HFFc6 (cell line): ENCODE measurements at regions not wholly inside any gene's neighbourhood (a gene's known extent, or its start where the extent isn't known, plus 50 kb on each side); places are given as distances from the start of the nearest gene placed in this dataset.
A peak's percentile ranks its signal among the peaks of the same experiment; 100 is the strongest.

Source experiments
- DNase-seq: peaks from one replicate; pipeline ENCODE4 v3.0.0-alpha.2; 2018
- H3K27ac Mint-ChIP-seq: 2 replicates; pipeline ENCODE4 v1.8.0; 2020; ENCODE audit warnings: mild to moderate bottlenecking, mixed read lengths
- H3K27me3 Mint-ChIP-seq: 2 replicates; pipeline ENCODE4 v1.8.0; 2021; ENCODE audit warnings: mild to moderate bottlenecking, moderate library complexity, mixed read lengths; ENCODE audit not compliant: insufficient read depth
- H3K36me3 Mint-ChIP-seq: 2 replicates; pipeline ENCODE4 v1.8.0; 2021; ENCODE audit warnings: low read depth, mixed read lengths
- H3K4me1 Mint-ChIP-seq: 2 replicates; pipeline ENCODE4 v1.8.0; 2020; ENCODE audit warnings: low read depth, mixed read lengths
- H3K4me3 Mint-ChIP-seq: 2 replicates; pipeline ENCODE4 v1.8.0; 2020; ENCODE audit warnings: mild to moderate bottlenecking, moderate library complexity, mixed read lengths
- H3K9me3 Mint-ChIP-seq: 2 replicates; pipeline ENCODE4 v1.8.0; 2020; ENCODE audit warnings: mild to moderate bottlenecking, mixed read lengths
- CTCF ChIP-seq: fragments of 200-600 bp; sonication (generic); IDR thresholded peaks from 2 replicates; pipeline ENCODE4 v1.5.0; 2021; ENCODE audit warnings: antibody characterized with exemption, mild to moderate bottlenecking

GRCh38 chrX:8914681-8915080 is 113.5 kb upstream of the FAM9A start:
- H3K27me3 Mint-ChIP-seq, result peaks cover 9% of the 10 kb centered on the region
- H3K27ac Mint-ChIP-seq, result no peak overlapping the region
- no peaks in the 10 kb centered on the region for H3K9me3 Mint-ChIP-seq
- TF ChIP-seq CTCF, result no peak
- no peak for DNase-seq
- H3K4me3 Mint-ChIP-seq, result no peak overlapping the region
- H3K4me1 Mint-ChIP-seq, result no peaks in the 10 kb centered on the region
- no peaks in the 10 kb centered on the region for H3K36me3 Mint-ChIP-seq

GRCh38 chrX:8913655-8914409 is 112.6 kb upstream of the FAM9A start:
- peaks cover 6% of the 10 kb centered on the region for H3K27me3 Mint-ChIP-seq
- H3K27ac Mint-ChIP-seq, result no peak overlapping the region
- no peak for TF ChIP-seq CTCF
- peak; percentile 1 for DNase-seq
- H3K4me3 Mint-ChIP-seq, result no peak overlapping the region
- no peaks in the 10 kb centered on the region for H3K36me3 Mint-ChIP-seq
- no peaks in the 10 kb centered on the region for H3K9me3 Mint-ChIP-seq
- no peaks in the 10 kb centered on the region for H3K4me1 Mint-ChIP-seq

DNA sequence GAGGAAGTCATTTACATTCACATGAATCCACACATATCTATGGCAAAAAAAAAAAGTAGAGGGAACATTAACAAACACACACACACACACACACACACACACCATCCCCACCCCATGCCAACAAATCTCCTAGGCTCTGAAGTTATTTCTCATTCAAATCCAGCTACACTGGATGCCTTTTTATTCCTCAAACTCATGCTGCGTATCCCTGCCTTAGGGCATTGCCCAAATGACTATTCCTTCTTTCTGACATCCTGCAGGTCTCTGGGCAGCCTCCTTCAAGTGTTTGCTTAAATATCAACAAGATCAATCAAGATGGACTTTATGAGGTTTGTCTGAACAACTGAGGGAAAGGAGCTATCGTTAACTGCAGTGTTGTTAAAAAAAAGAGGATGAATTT is 106.5 kb upstream of the FAM9A start:
- no peak overlapping the region for H3K27ac Mint-ChIP-seq
- no peak overlapping the region for H3K4me3 Mint-ChIP-seq
- H3K27me3 Mint-ChIP-seq, result peaks cover 26% of the 10 kb centered on the region
- no peaks in the 10 kb centered on the region for H3K36me3 Mint-ChIP-seq
- no peak for TF ChIP-seq CTCF
- no peaks in the 10 kb centered on the region for H3K9me3 Mint-ChIP-seq
- DNase-seq, result no peak
- no peaks in the 10 kb centered on the region for H3K4me1 Mint-ChIP-seq

GRCh38 chrX:8906299-8906938 is 105.2 kb upstream of the FAM9A start:
- Mint-ChIP-seq H3K27ac (no peak overlapping the region), H3K4me3 (no peak overlapping the region), H3K27me3 (peaks cover 26% of the 10 kb centered on the region), H3K36me3 (no peaks in the 10 kb centered on the region), H3K4me1 (no peaks in the 10 kb centered on the region), H3K9me3 (no peaks in the 10 kb centered on the region)
- TF ChIP-seq CTCF, result no peak
- no peak for DNase-seq

- no peak for TF ChIP-seq CTCF
- Mint-ChIP-seq H3K27ac (no peak overlapping the region), H3K27me3 (peaks cover 9% of the 10 kb centered on the region), H3K9me3 (peaks cover 4% of the 10 kb centered on the region; the same call in 1 of the 2 replicates), H3K36me3 (no peaks in the 10 kb centered on the region), H3K4me3 (no peak overlapping the region), H3K4me1 (no peaks in the 10 kb centered on the region)
- no peak for DNase-seq
Measured at GRCh38 chrX:8897259-8897658, 96.1 kb upstream of the FAM9A start.
